ENCODE measurements at regions not wholly inside any gene's neighbourhood (a gene's known extent, or its start where the extent isn't known, plus 50 kb on each side); places are given as distances from the start of the nearest gene placed in this dataset.

DNA sequence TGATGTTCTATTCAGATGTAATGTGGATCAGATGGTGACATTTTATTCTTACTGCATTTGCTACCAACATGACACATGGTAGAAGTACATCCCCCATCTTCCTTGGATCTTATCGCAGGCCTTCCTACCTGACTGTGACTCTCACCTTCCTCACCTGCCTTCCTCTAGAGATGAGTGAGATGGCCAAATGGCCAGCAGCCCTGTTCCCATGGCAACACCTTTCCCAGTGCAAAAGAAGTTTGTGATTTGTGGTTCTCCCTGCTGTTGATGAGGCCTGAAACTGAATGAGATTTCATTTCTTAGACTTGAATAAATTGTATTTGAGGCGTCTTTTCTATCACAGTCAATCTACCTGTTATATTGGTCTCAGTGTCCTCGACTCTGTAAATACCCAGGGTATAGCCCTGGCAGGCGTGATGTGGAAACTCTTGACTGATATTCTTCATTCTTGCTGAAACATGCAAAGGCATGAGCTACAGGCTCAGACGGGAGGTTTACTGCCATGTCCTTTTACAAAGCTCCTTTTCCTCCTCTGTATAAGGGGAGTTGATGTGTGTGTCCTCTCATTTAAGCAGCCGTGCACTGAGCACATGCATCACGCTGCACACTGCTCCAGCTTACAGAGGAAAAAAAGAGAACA lies 440.7 kb upstream of the AKR1E2 start:
- TF ChIP-seq, protein P1, sequence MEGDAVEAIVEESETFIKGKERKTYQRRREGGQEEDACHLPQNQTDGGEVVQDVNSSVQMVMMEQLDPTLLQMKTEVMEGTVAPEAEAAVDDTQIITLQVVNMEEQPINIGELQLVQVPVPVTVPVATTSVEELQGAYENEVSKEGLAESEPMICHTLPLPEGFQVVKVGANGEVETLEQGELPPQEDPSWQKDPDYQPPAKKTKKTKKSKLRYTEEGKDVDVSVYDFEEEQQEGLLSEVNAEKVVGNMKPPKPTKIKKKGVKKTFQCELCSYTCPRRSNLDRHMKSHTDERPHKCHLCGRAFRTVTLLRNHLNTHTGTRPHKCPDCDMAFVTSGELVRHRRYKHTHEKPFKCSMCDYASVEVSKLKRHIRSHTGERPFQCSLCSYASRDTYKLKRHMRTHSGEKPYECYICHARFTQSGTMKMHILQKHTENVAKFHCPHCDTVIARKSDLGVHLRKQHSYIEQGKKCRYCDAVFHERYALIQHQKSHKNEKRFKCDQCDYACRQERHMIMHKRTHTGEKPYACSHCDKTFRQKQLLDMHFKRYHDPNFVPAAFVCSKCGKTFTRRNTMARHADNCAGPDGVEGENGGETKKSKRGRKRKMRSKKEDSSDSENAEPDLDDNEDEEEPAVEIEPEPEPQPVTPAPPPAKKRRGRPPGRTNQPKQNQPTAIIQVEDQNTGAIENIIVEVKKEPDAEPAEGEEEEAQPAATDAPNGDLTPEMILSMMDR (IDR thresholded peaks at IDR 0.05; ENCODE audit: insufficient read depth, low read length), result no peak
- TF ChIP-seq POLR2AphosphoS5 (IDR thresholded peaks at IDR 0.05; ENCODE audit: low read depth) (no peak), GABPA (IDR thresholded peaks at IDR 0.05; ENCODE audit: low read depth) (no peak), SPI1 (IDR thresholded peaks at IDR 0.05; ENCODE audit: borderline replicate concordance, low read depth) (no peak)
- TF ChIP-seq, protein P2, sequence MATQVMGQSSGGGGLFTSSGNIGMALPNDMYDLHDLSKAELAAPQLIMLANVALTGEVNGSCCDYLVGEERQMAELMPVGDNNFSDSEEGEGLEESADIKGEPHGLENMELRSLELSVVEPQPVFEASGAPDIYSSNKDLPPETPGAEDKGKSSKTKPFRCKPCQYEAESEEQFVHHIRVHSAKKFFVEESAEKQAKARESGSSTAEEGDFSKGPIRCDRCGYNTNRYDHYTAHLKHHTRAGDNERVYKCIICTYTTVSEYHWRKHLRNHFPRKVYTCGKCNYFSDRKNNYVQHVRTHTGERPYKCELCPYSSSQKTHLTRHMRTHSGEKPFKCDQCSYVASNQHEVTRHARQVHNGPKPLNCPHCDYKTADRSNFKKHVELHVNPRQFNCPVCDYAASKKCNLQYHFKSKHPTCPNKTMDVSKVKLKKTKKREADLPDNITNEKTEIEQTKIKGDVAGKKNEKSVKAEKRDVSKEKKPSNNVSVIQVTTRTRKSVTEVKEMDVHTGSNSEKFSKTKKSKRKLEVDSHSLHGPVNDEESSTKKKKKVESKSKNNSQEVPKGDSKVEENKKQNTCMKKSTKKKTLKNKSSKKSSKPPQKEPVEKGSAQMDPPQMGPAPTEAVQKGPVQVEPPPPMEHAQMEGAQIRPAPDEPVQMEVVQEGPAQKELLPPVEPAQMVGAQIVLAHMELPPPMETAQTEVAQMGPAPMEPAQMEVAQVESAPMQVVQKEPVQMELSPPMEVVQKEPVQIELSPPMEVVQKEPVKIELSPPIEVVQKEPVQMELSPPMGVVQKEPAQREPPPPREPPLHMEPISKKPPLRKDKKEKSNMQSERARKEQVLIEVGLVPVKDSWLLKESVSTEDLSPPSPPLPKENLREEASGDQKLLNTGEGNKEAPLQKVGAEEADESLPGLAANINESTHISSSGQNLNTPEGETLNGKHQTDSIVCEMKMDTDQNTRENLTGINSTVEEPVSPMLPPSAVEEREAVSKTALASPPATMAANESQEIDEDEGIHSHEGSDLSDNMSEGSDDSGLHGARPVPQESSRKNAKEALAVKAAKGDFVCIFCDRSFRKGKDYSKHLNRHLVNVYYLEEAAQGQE (IDR thresholded peaks at IDR 0.05; ENCODE audit: insufficient replicate concordance, low read depth), result no peak
